ENCODE measurements at regions not wholly inside any gene's neighbourhood (a gene's known extent, or its start where the extent isn't known, plus 50 kb on each side); places are given as distances from the start of the nearest gene placed in this dataset.

- no peak for DNase-seq (ENCODE audit: low read depth)
These were observed 271.6 kb downstream of the TDRD15 start for GRCh38 chr2:21395366-21395765.

GRCh38 chr2:21396252-21396651 is 272.5 kb downstream of the TDRD15 start:
- DNase-seq (ENCODE audit: low read depth): no peak

GRCh38 chr2:21401022-21401698 is 277.4 kb downstream of the TDRD15 start:
- no peak for DNase-seq (ENCODE audit: low read depth)

GRCh38 chr2:21404137-21404536 is 280.4 kb downstream of the TDRD15 start:
- DNase-seq (ENCODE audit: low read depth): no peak

- DNase-seq (ENCODE audit: low read depth): no peak
These were observed 281.3 kb downstream of the TDRD15 start for GRCh38 chr2:21404827-21405625.

GRCh38 chr2:21406386-21406785 is 282.6 kb downstream of the TDRD15 start:
- DNase-seq (ENCODE audit: low read depth): no peak

- no peak for DNase-seq (ENCODE audit: low read depth)
These were observed 283.1 kb downstream of the TDRD15 start for GRCh38 chr2:21406911-21407310.

- no peak for DNase-seq (ENCODE audit: low read depth)
These were observed 284.1 kb downstream of the TDRD15 start for GRCh38 chr2:21407851-21408250.

- DNase-seq (ENCODE audit: low read depth): no peak
These were observed 288.0 kb downstream of the TDRD15 start for GRCh38 chr2:21411741-21412140.

GRCh38 chr2:21412944-21413443 is 289.2 kb downstream of the TDRD15 start:
- DNase-seq (ENCODE audit: low read depth): no peak

GRCh38 chr2:21415234-21415633 is 291.5 kb downstream of the TDRD15 start:
- no peak for DNase-seq (ENCODE audit: low read depth)

- no peak for DNase-seq (ENCODE audit: low read depth)
These were observed 292.5 kb downstream of the TDRD15 start for GRCh38 chr2:21416226-21416625.

GRCh38 chr2:21418456-21418855 is 294.7 kb downstream of the TDRD15 start:
- DNase-seq (ENCODE audit: low read depth): no peak

GRCh38 chr2:21420553-21421335 is 297.0 kb downstream of the TDRD15 start:
- no peak for DNase-seq (ENCODE audit: low read depth)

- no peak for DNase-seq (ENCODE audit: low read depth)
These were observed 298.3 kb downstream of the TDRD15 start for GRCh38 chr2:21422050-21422449.

GRCh38 chr2:21422724-21423522 is 299.2 kb downstream of the TDRD15 start:
- DNase-seq (ENCODE audit: low read depth): no peak

GRCh38 chr2:21423854-21424253 is 300.1 kb downstream of the TDRD15 start:
- no peak for DNase-seq (ENCODE audit: low read depth)

- DNase-seq (ENCODE audit: low read depth): no peak
These were observed 300.6 kb downstream of the TDRD15 start for GRCh38 chr2:21424375-21424774.

- no peak for DNase-seq (ENCODE audit: low read depth)
These were observed 303.8 kb downstream of the TDRD15 start for GRCh38 chr2:21427606-21428005.

- DNase-seq (ENCODE audit: low read depth): no peak
These were observed 305.0 kb downstream of the TDRD15 start for GRCh38 chr2:21428754-21429153.

GRCh38 chr2:21429747-21430146 is 306.0 kb downstream of the TDRD15 start:
- no peak for DNase-seq (ENCODE audit: low read depth)

GRCh38 chr2:21431078-21431477 is 307.3 kb downstream of the TDRD15 start:
- no peak for DNase-seq (ENCODE audit: low read depth)
